G401.6 (cell line): ENCODE measurements at regions not wholly inside any gene's neighbourhood (a gene's known extent, or its start where the extent isn't known, plus 50 kb on each side); places are given as distances from the start of the nearest gene placed in this dataset.
"Not testable (repeated sequence)": the region's sequence is repeated elsewhere in the genome, so short reads cannot be mapped to it uniquely, and the experiment has no call there.

Source experiments
- FAIRE-seq: peaks from 2 replicates; lab custom pipeline; 2012; peaks lifted over from hg19 to GRCh38; lab: Jason Lieb, UNC

GRCh38 chr11:3444420-3444744 lies 65.4 kb upstream of the ZNF195 start:
- not testable (repeated sequence) for FAIRE-seq

GRCh38 chr11:3443700-3444419 lies 64.9 kb upstream of the ZNF195 start:
- FAIRE-seq = not testable (repeated sequence)

GRCh38 chr11:3437441-3437840 lies 58.5 kb upstream of the ZNF195 start:
- FAIRE-seq = not testable (repeated sequence)

- no peak for FAIRE-seq
These were observed 56.0 kb upstream of the ZNF195 start for GRCh38 chr11:3434976-3435375.

- not testable (repeated sequence) for FAIRE-seq
These were observed 50.2 kb upstream of the ZNF195 start for GRCh38 chr11:3429191-3429590.
